NCI-H146 treated with DMSO at 0.1 percent for 48 hours (cell line): ENCODE measurements at regions not wholly inside any gene's neighbourhood (a gene's known extent, or its start where the extent isn't known, plus 50 kb on each side); places are given as distances from the start of the nearest gene placed in this dataset.
"Not testable (repeated sequence)": the region's sequence is repeated elsewhere in the genome, so short reads cannot be mapped to it uniquely, and the experiment has no call there.

Experiments used
- DNase-seq: peaks from one replicate; lab custom pipeline; 2025; ENCODE audit not compliant: unreplicated experiment; lab: John Stamatoyannopoulos, UW

GRCh38 chr4:13922873-13923645 lies 295.5 kb upstream of the BOD1L1 start:
- no peak for DNase-seq

GRCh38 chr4:13924900-13925299 lies 297.4 kb upstream of the BOD1L1 start:
- not testable (repeated sequence) for DNase-seq

GRCh38 chr4:13928214-13928613 lies 300.7 kb upstream of the BOD1L1 start:
- no peak for DNase-seq

GRCh38 chr4:13930155-13930554 lies 302.6 kb upstream of the BOD1L1 start:
- DNase-seq, result no peak

- no peak for DNase-seq
Observed at GRCh38 chr4:13933191-13933590, 305.7 kb upstream of the BOD1L1 start.

- DNase-seq, result no peak
Observed at GRCh38 chr4:13938299-13938698, 310.8 kb upstream of the BOD1L1 start.

- no peak for DNase-seq
Observed at GRCh38 chr4:13940921-13941320, 313.4 kb upstream of the BOD1L1 start.

GRCh38 chr4:13942977-13943376 lies 315.5 kb upstream of the BOD1L1 start:
- DNase-seq, result no peak

GRCh38 chr4:13944095-13944511 lies 316.6 kb upstream of the BOD1L1 start:
- DNase-seq, result no peak

GRCh38 chr4:13947921-13948320 lies 320.4 kb upstream of the BOD1L1 start:
- no peak for DNase-seq

GRCh38 chr4:13950491-13950890 lies 323.0 kb upstream of the BOD1L1 start:
- no peak for DNase-seq

GRCh38 chr4:13953083-13953482 lies 325.6 kb upstream of the BOD1L1 start:
- no peak for DNase-seq

GRCh38 chr4:13955551-13955950 lies 328.0 kb upstream of the BOD1L1 start:
- no peak for DNase-seq

- DNase-seq, result no peak
Observed at GRCh38 chr4:13956947-13957346, 329.4 kb upstream of the BOD1L1 start.

GRCh38 chr4:13957871-13958270 lies 330.3 kb upstream of the BOD1L1 start:
- no peak for DNase-seq

- DNase-seq, result no peak
Observed at GRCh38 chr4:13963601-13964000, 336.1 kb upstream of the BOD1L1 start.

GRCh38 chr4:13966231-13967195 lies 339.0 kb upstream of the BOD1L1 start:
- DNase-seq, result no peak

- no peak for DNase-seq
Observed at GRCh38 chr4:13968723-13969122, 341.2 kb upstream of the BOD1L1 start.

GRCh38 chr4:13970349-13970748 lies 342.8 kb upstream of the BOD1L1 start:
- no peak for DNase-seq

- no peak for DNase-seq
Observed at GRCh38 chr4:13977746-13978145, 350.2 kb upstream of the BOD1L1 start.

GRCh38 chr4:13980317-13981310 lies 353.1 kb upstream of the BOD1L1 start:
- no peak for DNase-seq
